ENCODE measurements at regions not wholly inside any gene's neighbourhood (a gene's known extent, or its start where the extent isn't known, plus 50 kb on each side); places are given as distances from the start of the nearest gene placed in this dataset.

DNA sequence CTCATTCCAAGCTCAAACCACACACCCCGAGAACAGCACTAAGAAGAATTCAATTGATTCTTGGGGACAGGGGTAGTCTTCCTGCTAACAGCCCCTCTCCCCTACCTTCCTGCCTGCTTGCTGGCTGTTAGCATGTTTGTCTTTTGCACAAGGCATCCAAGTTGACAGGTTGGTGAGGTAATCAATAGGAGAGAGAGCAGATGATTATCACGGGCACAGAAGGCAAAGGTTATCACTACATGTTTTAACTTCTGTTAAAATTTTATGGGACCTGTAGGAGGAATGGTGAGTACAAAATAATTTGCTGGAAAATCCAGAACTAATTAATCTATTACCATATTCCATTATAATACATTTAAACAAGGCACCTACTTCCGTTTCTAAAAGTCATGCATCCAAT, 442.1 kb upstream of the TCF4 start:
- DNase-seq = no peak
- no peak for ATAC-seq
- intact Hi-C loops (cut with DNase I, micrococcal nuclease) = no loop called here

GRCh38 chr18:56028514-56028913, 440.5 kb upstream of the TCF4 start:
- DNase-seq (no peak), ATAC-seq (no peak)
- intact Hi-C loops (cut with DNase I, micrococcal nuclease) = no loop called here

DNA sequence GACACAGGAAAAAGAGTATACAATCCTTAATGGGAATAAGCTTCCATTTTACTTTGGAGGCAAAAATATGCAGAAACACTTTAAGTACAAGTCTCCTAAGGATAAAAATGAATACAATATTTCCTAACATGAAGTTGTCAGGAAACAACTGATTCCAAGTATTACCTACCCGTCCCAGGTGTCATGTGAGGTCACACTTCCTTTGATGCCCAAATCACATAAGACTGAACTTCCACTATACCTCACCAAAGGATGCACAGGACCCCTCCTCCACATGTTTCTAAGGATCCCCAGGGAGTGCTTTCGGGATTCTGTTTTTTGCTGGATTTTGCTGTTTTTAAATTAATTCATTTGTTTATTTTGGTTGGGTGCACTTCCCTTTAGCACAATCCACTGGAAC, 438.5 kb upstream of the TCF4 start:
- ATAC-seq (no peak), DNase-seq (no peak)
- intact Hi-C loops (cut with DNase I, micrococcal nuclease) = no loop called here

DNA sequence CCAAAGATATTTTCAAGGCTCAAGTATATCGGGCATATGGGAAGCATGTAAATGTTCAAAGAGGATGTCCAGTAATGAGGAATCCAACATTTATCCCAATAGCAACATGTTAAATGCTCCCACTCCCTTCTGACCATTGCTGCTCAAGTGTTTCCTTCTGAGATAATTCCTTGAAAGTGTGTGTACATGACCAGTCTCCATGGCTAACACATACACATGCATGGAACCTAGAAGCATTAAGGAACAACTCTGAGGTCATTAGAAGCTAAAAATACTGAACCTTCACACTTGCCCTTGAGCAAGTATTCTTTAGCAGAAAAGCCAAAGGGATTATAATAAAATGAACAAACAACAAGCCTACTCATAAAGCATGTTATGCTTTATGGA, 433.8 kb upstream of the TCF4 start:
- ATAC-seq (no peak), DNase-seq (no peak)
- intact Hi-C loops (cut with DNase I, micrococcal nuclease) = no loop called here

- ATAC-seq (no peak), DNase-seq (no peak)
- intact Hi-C loops (cut with DNase I, micrococcal nuclease) = no loop called here
Measured at GRCh38 chr18:56021136-56021808, 433.3 kb upstream of the TCF4 start.

- intact Hi-C loops (cut with DNase I, micrococcal nuclease) = no loop called here
- no peak for DNase-seq
- no peak for ATAC-seq
Measured at GRCh38 chr18:56019908-56020307, 431.9 kb upstream of the TCF4 start.

- no peak for DNase-seq
- no peak for ATAC-seq
- intact Hi-C loops (cut with DNase I, micrococcal nuclease) = no loop called here
Measured at GRCh38 chr18:56019156-56019555, 431.2 kb upstream of the TCF4 start.

- intact Hi-C loops (cut with DNase I, micrococcal nuclease) = no loop called here
- no peak for DNase-seq
- no peak for ATAC-seq
Measured at GRCh38 chr18:56009411-56009810, 421.4 kb upstream of the TCF4 start.

GRCh38 chr18:56003720-56004088, 415.7 kb upstream of the TCF4 start:
- intact Hi-C loops (cut with DNase I, micrococcal nuclease) = no loop called here
- DNase-seq (no peak), ATAC-seq (no peak)

DNA sequence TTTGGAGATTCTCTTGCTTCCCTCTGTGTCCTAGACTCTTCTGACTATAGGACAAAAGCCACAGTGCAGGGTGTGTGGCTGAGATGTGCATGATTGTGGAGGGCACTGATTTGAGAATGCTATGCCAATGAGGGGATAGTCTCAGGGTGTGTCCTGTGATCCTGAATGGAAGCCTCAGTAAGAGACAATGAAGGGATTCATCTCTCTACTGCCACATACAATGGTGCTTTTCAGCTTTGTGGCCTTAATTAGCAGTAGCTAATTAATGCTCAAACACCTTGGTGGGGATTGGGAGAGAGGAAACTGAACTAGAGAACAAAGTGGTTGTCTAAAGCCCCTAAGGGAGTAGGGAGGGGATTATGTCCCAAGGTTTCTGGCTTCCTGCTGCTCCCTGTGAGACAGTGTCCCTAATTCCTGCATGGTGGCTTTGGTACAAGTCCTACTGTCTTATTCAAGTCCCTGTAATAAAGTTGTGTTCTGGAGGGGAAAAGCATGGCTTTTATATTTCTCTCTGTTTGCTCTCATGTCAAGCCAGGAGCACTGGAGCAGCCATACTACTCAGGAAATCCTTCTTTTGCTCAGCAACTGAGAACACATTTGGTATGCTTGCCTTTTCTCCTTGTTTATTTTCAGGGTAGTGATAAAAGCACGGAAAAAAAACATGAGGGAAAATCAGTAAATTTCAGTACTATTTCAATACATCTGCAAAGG, 415.2 kb upstream of the TCF4 start:
- ATAC-seq (no peak), DNase-seq (no peak)
- intact Hi-C loops (cut with DNase I, micrococcal nuclease) = no loop called here

DNA sequence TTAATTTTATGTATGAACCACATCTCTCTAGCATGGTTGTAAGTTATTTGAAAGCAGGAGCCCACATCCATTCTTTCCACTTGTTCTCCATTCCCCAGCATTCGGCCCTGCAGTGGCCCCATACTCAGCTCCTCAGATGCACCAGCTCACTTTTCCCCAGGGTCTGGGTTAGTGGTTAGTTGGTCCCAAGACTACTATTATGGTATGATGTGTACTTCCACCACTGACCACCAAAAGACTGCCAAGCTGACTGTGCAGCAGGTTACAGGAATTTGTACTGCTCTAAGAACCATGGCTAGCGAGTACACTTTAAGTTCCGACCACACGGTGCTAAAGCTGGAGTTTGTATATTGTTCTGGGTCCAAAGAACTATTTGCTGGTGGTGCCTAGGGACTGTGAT, 413.6 kb upstream of the TCF4 start:
- intact Hi-C loops (cut with DNase I, micrococcal nuclease) = no loop called here
- no peak for ATAC-seq

DNA sequence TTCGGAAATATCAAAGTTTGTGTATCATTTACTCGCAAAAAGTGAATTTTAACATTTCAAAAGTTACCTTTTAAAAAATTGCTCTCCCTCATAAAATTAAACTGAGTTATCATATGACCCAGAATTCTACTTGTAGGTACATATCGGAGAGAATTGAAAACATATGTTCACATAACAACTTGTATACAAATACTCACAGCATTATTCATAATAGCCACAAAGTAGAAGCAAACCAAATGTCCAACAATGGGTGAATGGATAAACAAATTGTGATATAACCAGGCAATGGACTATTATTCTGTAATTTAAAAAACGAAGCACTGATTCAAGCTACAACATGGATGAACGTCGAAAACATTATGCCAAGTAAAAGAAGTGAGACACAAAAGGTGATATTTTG, 412.0 kb upstream of the TCF4 start:
- no peak for ATAC-seq
- intact Hi-C loops (cut with DNase I, micrococcal nuclease) = no loop called here
- DNase-seq = no peak

More for the DNA sequence above, 413.6 kb upstream of the TCF4 start:
- no peak for DNase-seq

DNA sequence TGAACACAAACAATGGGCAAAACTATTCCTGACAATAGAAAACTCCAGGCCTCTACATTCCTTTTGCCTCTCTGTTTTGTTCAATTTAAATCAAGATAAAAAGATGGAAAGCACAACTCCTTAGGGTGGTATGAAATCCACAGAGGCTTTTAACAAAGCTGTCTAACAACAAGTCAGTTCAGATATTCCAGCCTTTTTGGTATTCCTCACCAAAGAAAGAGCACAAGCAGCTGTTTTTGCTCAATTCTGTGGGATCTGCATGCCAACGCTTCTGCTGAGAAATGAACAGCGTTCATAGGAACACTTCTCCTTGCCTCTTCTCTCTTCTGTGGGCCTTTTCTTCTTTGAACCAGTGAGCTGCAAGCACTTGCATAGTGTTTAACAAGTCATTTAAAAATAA, 411.6 kb upstream of the TCF4 start:
- ATAC-seq = no peak
- no peak for DNase-seq
- intact Hi-C loops (cut with DNase I, micrococcal nuclease) = no loop called here

- intact Hi-C loops (cut with DNase I, micrococcal nuclease) = no loop called here
- DNase-seq (no peak), ATAC-seq (no peak)
Measured at GRCh38 chr18:55998801-55999385, 410.9 kb upstream of the TCF4 start.

- ATAC-seq (no peak), DNase-seq (no peak)
- intact Hi-C loops (cut with DNase I, micrococcal nuclease) = no loop called here
Measured at GRCh38 chr18:55998071-55998522, 410.1 kb upstream of the TCF4 start.

DNA sequence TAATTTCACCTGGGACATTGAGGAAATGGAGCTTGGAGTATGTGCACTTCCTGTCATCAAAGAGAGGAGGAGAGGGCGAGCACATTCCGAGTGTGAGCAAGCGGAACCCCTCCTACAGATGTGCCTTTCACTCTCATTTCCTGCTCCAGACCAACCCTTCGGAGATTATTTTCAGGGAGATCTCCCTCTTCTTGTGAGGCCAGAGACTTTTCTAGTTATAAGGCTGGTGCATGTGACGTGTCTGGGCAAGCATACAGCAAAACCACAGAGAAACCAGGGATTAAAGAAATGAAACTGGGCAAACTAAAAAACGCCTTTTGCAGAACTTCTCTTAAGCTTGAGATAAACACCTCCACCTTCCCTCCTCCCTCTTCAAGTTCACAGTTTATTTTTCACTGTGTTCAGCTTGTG, 409.2 kb upstream of the TCF4 start:
- no peak for DNase-seq
- no peak for ATAC-seq
- intact Hi-C loops (cut with DNase I, micrococcal nuclease) = no loop called here

DNA sequence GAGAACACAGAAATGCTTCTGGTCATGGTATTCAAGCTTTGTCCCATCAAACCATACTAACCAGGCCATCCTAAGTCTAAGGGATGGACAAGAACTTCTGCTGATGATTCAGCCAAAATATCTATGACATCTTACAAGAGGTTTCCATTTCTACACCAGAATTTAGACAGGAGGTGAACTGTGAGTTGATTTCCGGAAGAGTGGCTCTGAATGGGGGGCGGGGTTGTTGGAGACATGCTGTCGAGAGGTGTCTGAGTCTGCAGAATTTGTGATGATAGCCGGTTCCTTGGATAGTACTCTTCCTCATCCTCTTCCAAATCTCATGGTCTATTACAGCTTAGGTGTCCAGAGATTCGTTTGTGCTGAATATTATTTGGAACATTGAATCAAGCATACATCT, 408.7 kb upstream of the TCF4 start:
- intact Hi-C loops (cut with DNase I, micrococcal nuclease) = no loop called here
- DNase-seq = no peak
- no peak for ATAC-seq

DNA sequence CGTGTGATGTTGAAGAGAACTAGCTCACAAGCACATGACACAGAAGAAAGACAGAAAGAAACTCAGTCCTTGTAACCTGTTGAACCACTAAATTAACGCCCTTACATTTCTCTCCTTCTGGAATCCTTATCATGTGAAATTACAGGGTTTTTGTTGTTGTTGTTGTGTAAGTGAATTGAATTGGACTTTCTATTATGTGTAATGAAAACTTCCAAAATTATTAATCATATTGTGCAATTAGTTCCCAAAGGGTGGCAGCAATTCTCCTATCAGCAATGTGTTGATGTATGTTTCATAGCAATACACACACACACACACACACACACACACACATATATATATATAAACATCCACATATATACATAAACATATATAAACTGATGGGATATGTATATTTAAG, 402.2 kb upstream of the TCF4 start:
- DNase-seq (no peak), ATAC-seq (no peak)
- intact Hi-C loops (cut with DNase I, micrococcal nuclease) = no loop called here

GRCh38 chr18:55988537-55988936, 400.5 kb upstream of the TCF4 start:
- no peak for DNase-seq
- intact Hi-C loops (cut with DNase I, micrococcal nuclease) = no loop called here
- ATAC-seq = no peak

- ATAC-seq (no peak), DNase-seq (no peak)
- intact Hi-C loops (cut with DNase I, micrococcal nuclease) = no loop called here
Measured at GRCh38 chr18:55983433-55983832, 395.4 kb upstream of the TCF4 start.

GRCh38 chr18:55982992-55983391, 395.0 kb upstream of the TCF4 start:
- intact Hi-C loops (cut with DNase I, micrococcal nuclease) = no loop called here
- DNase-seq (no peak), ATAC-seq (no peak)
